ENCODE measurements at regions not wholly inside any gene's neighbourhood (a gene's known extent, or its start where the extent isn't known, plus 50 kb on each side); places are given as distances from the start of the nearest gene placed in this dataset.

DNA sequence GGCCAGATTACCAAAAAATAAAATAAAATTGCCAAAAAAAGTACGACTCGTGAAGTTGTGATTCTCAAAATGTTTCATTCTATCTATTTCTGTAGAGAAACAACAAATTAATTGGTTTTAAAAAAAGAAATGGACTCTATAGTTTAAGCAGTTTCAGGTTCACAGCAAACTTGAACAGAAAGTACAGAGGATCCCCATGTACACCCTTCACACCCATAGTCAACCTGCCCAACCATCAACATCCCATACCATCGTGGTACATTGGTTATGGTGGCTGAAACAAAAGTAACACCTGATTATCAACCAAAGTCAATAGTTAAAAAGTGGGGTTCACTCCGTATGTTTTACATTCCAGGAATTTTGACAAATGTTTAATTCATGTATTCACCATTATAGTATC lies 496.1 kb downstream of the ANKRD7 start:
- H3K4me1 Mint-ChIP-seq (ENCODE audit: unreplicated experiment), result no peaks in the 10 kb centered on the region
- no peak for DNase-seq (ENCODE audit: low spot score)
- H3K36me3 Mint-ChIP-seq (ENCODE audit: low read depth, unreplicated experiment), result no peaks in the 10 kb centered on the region
- TF ChIP-seq, protein P1, sequence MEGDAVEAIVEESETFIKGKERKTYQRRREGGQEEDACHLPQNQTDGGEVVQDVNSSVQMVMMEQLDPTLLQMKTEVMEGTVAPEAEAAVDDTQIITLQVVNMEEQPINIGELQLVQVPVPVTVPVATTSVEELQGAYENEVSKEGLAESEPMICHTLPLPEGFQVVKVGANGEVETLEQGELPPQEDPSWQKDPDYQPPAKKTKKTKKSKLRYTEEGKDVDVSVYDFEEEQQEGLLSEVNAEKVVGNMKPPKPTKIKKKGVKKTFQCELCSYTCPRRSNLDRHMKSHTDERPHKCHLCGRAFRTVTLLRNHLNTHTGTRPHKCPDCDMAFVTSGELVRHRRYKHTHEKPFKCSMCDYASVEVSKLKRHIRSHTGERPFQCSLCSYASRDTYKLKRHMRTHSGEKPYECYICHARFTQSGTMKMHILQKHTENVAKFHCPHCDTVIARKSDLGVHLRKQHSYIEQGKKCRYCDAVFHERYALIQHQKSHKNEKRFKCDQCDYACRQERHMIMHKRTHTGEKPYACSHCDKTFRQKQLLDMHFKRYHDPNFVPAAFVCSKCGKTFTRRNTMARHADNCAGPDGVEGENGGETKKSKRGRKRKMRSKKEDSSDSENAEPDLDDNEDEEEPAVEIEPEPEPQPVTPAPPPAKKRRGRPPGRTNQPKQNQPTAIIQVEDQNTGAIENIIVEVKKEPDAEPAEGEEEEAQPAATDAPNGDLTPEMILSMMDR (IDR thresholded peaks at IDR 0.05; ENCODE audit: unreplicated experiment), result no peak
- no peaks in the 10 kb centered on the region for H3K27me3 Mint-ChIP-seq (ENCODE audit: unreplicated experiment)
- H3K27ac Mint-ChIP-seq (ENCODE audit: unreplicated experiment), result no peak overlapping the region
- no peaks in the 10 kb centered on the region for H3K9me3 Mint-ChIP-seq (ENCODE audit: unreplicated experiment)
- H3K4me3 Mint-ChIP-seq (ENCODE audit: unreplicated experiment), result no peak overlapping the region

DNA sequence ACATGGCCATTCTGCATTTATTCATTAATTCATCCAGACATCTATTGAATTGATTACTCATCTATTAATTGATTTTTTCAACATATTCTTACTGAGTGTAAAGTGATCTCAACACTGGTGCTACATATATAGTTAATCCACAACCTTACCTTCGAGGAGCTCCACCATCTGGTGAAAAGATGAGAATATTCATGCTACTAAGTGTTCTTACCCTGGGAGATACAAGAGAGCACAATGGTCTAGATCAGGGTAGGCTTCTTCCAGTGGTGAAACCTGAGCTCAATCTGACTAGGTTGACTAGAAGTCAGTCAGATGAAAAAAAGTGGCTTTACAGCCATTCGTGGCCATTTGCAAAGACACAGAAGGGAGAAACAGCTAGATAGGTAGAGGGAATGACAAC lies 507.4 kb downstream of the ANKRD7 start:
- Mint-ChIP-seq H3K27ac (ENCODE audit: unreplicated experiment) (no peak overlapping the region), H3K4me3 (ENCODE audit: unreplicated experiment) (no peak overlapping the region), H3K4me1 (ENCODE audit: unreplicated experiment) (no peaks in the 10 kb centered on the region), H3K36me3 (ENCODE audit: low read depth, unreplicated experiment) (no peaks in the 10 kb centered on the region), H3K27me3 (ENCODE audit: unreplicated experiment) (peaks cover 1% of the 10 kb centered on the region), H3K9me3 (ENCODE audit: unreplicated experiment) (no peaks in the 10 kb centered on the region)
- DNase-seq (ENCODE audit: low spot score), result no peak
- TF ChIP-seq, protein P1 (IDR thresholded peaks at IDR 0.05; ENCODE audit: unreplicated experiment), result no peak

DNA sequence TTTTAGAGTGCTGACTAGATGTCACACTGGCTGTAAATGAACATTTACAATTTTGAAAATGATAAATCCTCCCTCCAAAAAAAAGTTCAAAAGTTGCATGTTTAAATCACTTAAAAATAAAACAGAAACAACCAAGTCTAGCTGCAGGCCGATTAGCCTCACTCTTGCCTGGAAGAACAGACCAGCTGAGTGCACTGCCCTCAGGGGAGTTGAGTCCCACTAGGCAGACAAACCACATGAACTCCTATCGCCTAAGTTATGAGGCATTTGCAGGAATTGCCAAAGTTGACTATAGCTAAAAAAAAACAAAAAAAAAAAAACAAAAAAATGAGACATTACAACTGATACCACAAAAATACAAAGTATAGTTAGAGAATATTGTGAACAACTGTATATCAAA lies 510.0 kb downstream of the ANKRD7 start:
- Mint-ChIP-seq H3K9me3 (ENCODE audit: unreplicated experiment) (no peaks in the 10 kb centered on the region), H3K27ac (ENCODE audit: unreplicated experiment) (no peak overlapping the region), H3K4me1 (ENCODE audit: unreplicated experiment) (no peaks in the 10 kb centered on the region), H3K4me3 (ENCODE audit: unreplicated experiment) (no peak overlapping the region), H3K27me3 (ENCODE audit: unreplicated experiment) (peaks cover 1% of the 10 kb centered on the region), H3K36me3 (ENCODE audit: low read depth, unreplicated experiment) (no peaks in the 10 kb centered on the region)
- no peak for DNase-seq (ENCODE audit: low spot score)
- TF ChIP-seq, protein P1 (IDR thresholded peaks at IDR 0.05; ENCODE audit: unreplicated experiment), result no peak

DNA sequence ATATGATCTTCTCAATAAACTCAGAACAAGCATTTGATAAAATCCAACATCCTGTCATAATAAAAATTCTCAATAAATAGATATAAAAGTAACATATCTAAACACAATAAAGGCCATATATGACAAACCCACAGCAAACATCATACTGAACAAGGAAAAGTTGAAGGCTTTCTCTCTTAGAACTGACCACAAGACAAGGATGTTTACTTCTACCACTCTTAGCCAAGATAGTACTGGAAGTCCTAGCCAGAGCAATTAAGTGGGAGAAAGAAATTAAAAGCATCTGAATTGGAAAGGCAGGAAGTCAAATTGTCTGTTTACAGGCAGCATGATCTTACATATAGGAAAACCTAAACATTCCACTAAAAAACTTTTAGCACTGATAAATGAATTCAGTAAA lies 510.9 kb downstream of the ANKRD7 start:
- no peaks in the 10 kb centered on the region for H3K36me3 Mint-ChIP-seq (ENCODE audit: low read depth, unreplicated experiment)
- TF ChIP-seq, protein P1 (IDR thresholded peaks at IDR 0.05; ENCODE audit: unreplicated experiment), result no peak
- no peak for DNase-seq (ENCODE audit: low spot score)
- H3K4me1 Mint-ChIP-seq (ENCODE audit: unreplicated experiment), result no peaks in the 10 kb centered on the region
- no peaks in the 10 kb centered on the region for H3K9me3 Mint-ChIP-seq (ENCODE audit: unreplicated experiment)
- H3K27ac Mint-ChIP-seq (ENCODE audit: unreplicated experiment), result no peak overlapping the region
- H3K4me3 Mint-ChIP-seq (ENCODE audit: unreplicated experiment), result no peak overlapping the region
- peaks cover 1% of the 10 kb centered on the region for H3K27me3 Mint-ChIP-seq (ENCODE audit: unreplicated experiment)

DNA sequence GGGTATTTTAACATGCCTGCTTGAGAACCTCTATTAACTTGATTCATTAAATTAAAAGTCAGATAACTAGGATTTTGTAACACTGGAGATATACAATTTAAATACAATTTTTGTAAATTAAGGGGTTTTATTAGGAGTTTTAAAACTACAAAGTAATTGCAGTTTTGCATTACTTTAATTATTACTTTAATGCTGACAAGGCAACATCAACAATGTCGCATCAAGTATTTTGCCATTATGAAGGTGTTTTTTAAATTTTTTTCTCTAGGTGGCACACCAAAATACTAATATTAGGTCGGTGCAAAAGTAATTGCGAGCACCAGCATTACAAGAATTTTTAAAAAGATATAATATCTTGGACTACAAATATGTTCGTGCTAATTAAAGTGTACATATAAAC lies 513.4 kb downstream of the ANKRD7 start:
- H3K27me3 Mint-ChIP-seq (ENCODE audit: unreplicated experiment), result peaks cover 1% of the 10 kb centered on the region
- TF ChIP-seq, protein P1 (IDR thresholded peaks at IDR 0.05; ENCODE audit: unreplicated experiment), result no peak
- H3K4me3 Mint-ChIP-seq (ENCODE audit: unreplicated experiment), result no peak overlapping the region
- no peaks in the 10 kb centered on the region for H3K36me3 Mint-ChIP-seq (ENCODE audit: low read depth, unreplicated experiment)
- no peaks in the 10 kb centered on the region for H3K4me1 Mint-ChIP-seq (ENCODE audit: unreplicated experiment)
- H3K27ac Mint-ChIP-seq (ENCODE audit: unreplicated experiment), result no peak overlapping the region
- no peaks in the 10 kb centered on the region for H3K9me3 Mint-ChIP-seq (ENCODE audit: unreplicated experiment)
- no peak for DNase-seq (ENCODE audit: low spot score)
